HG02571 (cell line): ENCODE measurements at regions not wholly inside any gene's neighbourhood (a gene's known extent, or its start where the extent isn't known, plus 50 kb on each side); places are given as distances from the start of the nearest gene placed in this dataset.

Source experiments
- ATAC-seq: cut with Tn5 transposase; IDR thresholded peaks from one replicate; pipeline ENCODE4 v1.9.1; 2021; ENCODE audit warnings: mild to moderate bottlenecking, moderate library complexity; ENCODE audit not compliant: unreplicated experiment

- ATAC-seq, result no peak
These were observed 176.7 kb upstream of the GOLIM4 start for GRCh38 chr3:168272343-168272985.

GRCh38 chr3:168271932-168272331, 176.2 kb upstream of the GOLIM4 start:
- no peak for ATAC-seq

- ATAC-seq, result no peak
These were observed 173.3 kb upstream of the GOLIM4 start for GRCh38 chr3:168269001-168269400.

- ATAC-seq, result no peak
These were observed 171.5 kb upstream of the GOLIM4 start for GRCh38 chr3:168267179-168267578.

- no peak for ATAC-seq
These were observed 170.6 kb upstream of the GOLIM4 start for GRCh38 chr3:168266335-168266734.

- no peak for ATAC-seq
These were observed 167.2 kb upstream of the GOLIM4 start for GRCh38 chr3:168262887-168263286.

GRCh38 chr3:168260859-168261258, 165.1 kb upstream of the GOLIM4 start:
- ATAC-seq, result no peak

GRCh38 chr3:168251371-168251770, 155.6 kb upstream of the GOLIM4 start:
- peak; percentile 39 for ATAC-seq

- ATAC-seq, result no peak
These were observed 154.7 kb upstream of the GOLIM4 start for GRCh38 chr3:168250415-168250861.

GRCh38 chr3:168249550-168250414, 154.1 kb upstream of the GOLIM4 start:
- peak; percentile 71 for ATAC-seq

GRCh38 chr3:168249205-168249549, 153.5 kb upstream of the GOLIM4 start:
- ATAC-seq, result no peak

- ATAC-seq, result no peak
These were observed 152.9 kb upstream of the GOLIM4 start for GRCh38 chr3:168248383-168249204.

- no peak for ATAC-seq
These were observed 145.4 kb upstream of the GOLIM4 start for GRCh38 chr3:168241156-168241555.

- no peak for ATAC-seq
These were observed 143.6 kb upstream of the GOLIM4 start for GRCh38 chr3:168239287-168239686.

- no peak for ATAC-seq
These were observed 137.3 kb upstream of the GOLIM4 start for GRCh38 chr3:168233001-168233400.

GRCh38 chr3:168223085-168223484, 127.4 kb upstream of the GOLIM4 start:
- ATAC-seq, result no peak

GRCh38 chr3:168220556-168220955, 124.8 kb upstream of the GOLIM4 start:
- no peak for ATAC-seq

GRCh38 chr3:168219530-168219929, 123.8 kb upstream of the GOLIM4 start:
- no peak for ATAC-seq

GRCh38 chr3:168218600-168218999, 122.9 kb upstream of the GOLIM4 start:
- ATAC-seq, result no peak

- no peak for ATAC-seq
These were observed 121.1 kb upstream of the GOLIM4 start for GRCh38 chr3:168216851-168217250.

GRCh38 chr3:168213920-168214319, 118.2 kb upstream of the GOLIM4 start:
- ATAC-seq, result peak; percentile 89
